H9 (cell line): ENCODE measurements at regions not wholly inside any gene's neighbourhood (a gene's known extent, or its start where the extent isn't known, plus 50 kb on each side); places are given as distances from the start of the nearest gene placed in this dataset.

Source experiments
- DNase-seq: peaks from one replicate; pipeline ENCODE4 v3.0.0-alpha.2; 2017
- H2AFZ ChIP-seq: one replicate; pipeline ENCODE4 v1.6.1; 2013; ENCODE audit warnings: mild to moderate bottlenecking, low read length, control low read depth, moderate library complexity
- H2AK5ac ChIP-seq: 2 replicates; pipeline ENCODE4 v1.6.1; 2013; ENCODE audit warnings: low read length, control low read depth, mixed read lengths; ENCODE audit not compliant: insufficient read length
- H2BK120ac ChIP-seq: one replicate; pipeline ENCODE4 v1.6.1; 2013; ENCODE audit warnings: low read depth, mild to moderate bottlenecking, low read length, control low read depth, inconsistent platforms; ENCODE audit not compliant: poor library complexity, severe bottlenecking
- H2BK12ac ChIP-seq: 2 replicates; pipeline ENCODE4 v1.6.1; 2013; ENCODE audit warnings: low read length, control low read depth, mixed read lengths, low read depth; ENCODE audit not compliant: insufficient read length
- H2BK15ac ChIP-seq: 2 replicates; pipeline ENCODE4 v1.6.1; 2013; ENCODE audit warnings: low read depth, low read length, control low read depth
- H2BK20ac ChIP-seq: one replicate; pipeline ENCODE4 v1.6.1; 2013; ENCODE audit warnings: low read depth, mild to moderate bottlenecking, low read length, control low read depth, inconsistent platforms; ENCODE audit not compliant: poor library complexity, severe bottlenecking
- H2BK5ac ChIP-seq: 2 replicates; pipeline ENCODE4 v1.6.1; 2013; ENCODE audit warnings: low read length, control low read depth, mixed read lengths; ENCODE audit not compliant: insufficient read length
- H3K14ac ChIP-seq: 2 replicates; pipeline ENCODE4 v1.6.1; 2013; ENCODE audit warnings: low read length, control low read depth; ENCODE audit not compliant: insufficient read depth
- H3K18ac ChIP-seq: 2 replicates; pipeline ENCODE4 v1.6.1; 2013; ENCODE audit warnings: low read depth, mild to moderate bottlenecking, mixed read lengths, low read length, control low read depth; ENCODE audit not compliant: insufficient read length
- H3K23ac ChIP-seq: 2 replicates; pipeline ENCODE4 v1.6.1; 2013; ENCODE audit warnings: low read length, control low read depth, mixed read lengths, low read depth; ENCODE audit not compliant: insufficient read length
- H3K23me2 ChIP-seq: 2 replicates; pipeline ENCODE4 v1.6.1; 2013; ENCODE audit warnings: low read depth, mild to moderate bottlenecking, mixed read lengths, low read length, control low read depth; ENCODE audit not compliant: insufficient read length, poor library complexity, severe bottlenecking
- H3K27ac ChIP-seq: 2 replicates; pipeline ENCODE4 v1.5.1; 2013; ENCODE audit warnings: low read length, control low read depth, mixed read lengths, low read depth; ENCODE audit not compliant: insufficient read length
- H3K27me3 ChIP-seq: 2 replicates; pipeline ENCODE4 v1.6.1; 2013; ENCODE audit warnings: low read length, control low read depth, inconsistent platforms; ENCODE audit not compliant: insufficient read depth
- H3K4ac ChIP-seq: 2 replicates; pipeline ENCODE4 v1.6.1; 2013; ENCODE audit warnings: low read depth, mild to moderate bottlenecking, control low read depth, inconsistent platforms, low read length, moderate library complexity
- H3K4me1 ChIP-seq: 2 replicates; pipeline ENCODE4 v1.6.1; 2013; ENCODE audit warnings: low read length, control low read depth, inconsistent platforms; ENCODE audit not compliant: insufficient read depth
- H3K4me2 ChIP-seq: 2 replicates; pipeline ENCODE4 v1.6.1; 2013; ENCODE audit warnings: low read length, control low read depth, mixed read lengths; ENCODE audit not compliant: insufficient read length, insufficient read depth
- H3K56ac ChIP-seq: 2 replicates; pipeline ENCODE4 v1.6.1; 2013; ENCODE audit warnings: low read depth, mild to moderate bottlenecking, mixed read lengths, low read length, control low read depth; ENCODE audit not compliant: insufficient read length
- H3K79me1 ChIP-seq: 2 replicates; pipeline ENCODE4 v1.6.1; 2013; ENCODE audit warnings: low read depth, mild to moderate bottlenecking, moderate library complexity, low read length, control low read depth, inconsistent platforms; ENCODE audit not compliant: insufficient read depth, poor library complexity, severe bottlenecking
- H3K79me2 ChIP-seq: 2 replicates; pipeline ENCODE4 v1.6.1; 2013; ENCODE audit warnings: low read length, control low read depth, inconsistent platforms; ENCODE audit not compliant: insufficient read depth
- H3K9ac ChIP-seq: 2 replicates; pipeline ENCODE4 v1.6.1; 2013; ENCODE audit warnings: low read length, control low read depth, mixed read lengths; ENCODE audit not compliant: insufficient read length; ENCODE audit errors: extremely low read depth
- H3K9me3 ChIP-seq: one replicate; pipeline ENCODE4 v1.6.1; 2013; ENCODE audit warnings: low read depth, low read length, inconsistent platforms; ENCODE audit not compliant: control insufficient read depth
- H3T11ph ChIP-seq: one replicate; pipeline ENCODE4 v1.6.1; 2013; ENCODE audit warnings: mild to moderate bottlenecking, low read length, control low read depth, inconsistent platforms
- H4K20me1 ChIP-seq: one replicate; pipeline ENCODE4 v1.6.1; 2013; ENCODE audit not compliant: control insufficient read depth, insufficient read length, insufficient read depth
- H4K5ac ChIP-seq: 2 replicates; pipeline ENCODE4 v1.6.1; 2013; ENCODE audit warnings: low read depth, mild to moderate bottlenecking, mixed read lengths, low read length, control low read depth; ENCODE audit not compliant: insufficient read length
- H4K8ac ChIP-seq: replicated peaks from 2 replicates; pipeline ENCODE4 v1.6.1; 2013; ENCODE audit warnings: low read length, control low read depth, mixed read lengths, low read depth; ENCODE audit not compliant: insufficient read length
- H4K91ac ChIP-seq: 2 replicates; pipeline ENCODE4 v1.6.1; 2013; ENCODE audit warnings: low read depth, mild to moderate bottlenecking, moderate library complexity, mixed read lengths, low read length, control low read depth; ENCODE audit not compliant: insufficient read length
- H3K27ac Mint-ChIP-seq, 3 experiments: 2 replicates in 2 of 3; 3 replicates in 1 of 3; pipeline ENCODE4 v1.8.0; 2020 to 2021; ENCODE audit warnings: mixed read lengths in 3 of 3, mild to moderate bottlenecking in 1 of 3, moderate library complexity in 1 of 3
- H3K27me3 Mint-ChIP-seq: 2 replicates; pipeline ENCODE4 v1.8.0; 2021; ENCODE audit warnings: low read depth, mild to moderate bottlenecking, moderate library complexity, mixed read lengths
- H3K36me3 Mint-ChIP-seq, 3 experiments: 2 replicates in 2 of 3; 3 replicates in 1 of 3; pipeline ENCODE4 v1.8.0; 2020 to 2021; ENCODE audit warnings: low read depth in 3 of 3, mixed read lengths in 3 of 3; ENCODE audit not compliant: insufficient read depth in 1 of 3
- H3K4me1 Mint-ChIP-seq, 2 experiments: 2 replicates each; pipeline ENCODE4 v1.8.0; 2020; ENCODE audit warnings: mixed read lengths in 2 of 2
- H3K4me3 Mint-ChIP-seq, 2 experiments: 2 replicates in 1 of 2; 3 replicates in 1 of 2; pipeline ENCODE4 v1.8.0; 2020 to 2021; ENCODE audit warnings: mild to moderate bottlenecking in 2 of 2, mixed read lengths in 2 of 2, moderate library complexity in 1 of 2
- H3K9me3 Mint-ChIP-seq, 2 experiments: 2 replicates in 1 of 2; 3 replicates in 1 of 2; pipeline ENCODE4 v1.8.0; 2020; ENCODE audit warnings: mild to moderate bottlenecking in 2 of 2, mixed read lengths in 2 of 2, moderate library complexity in 1 of 2
- WGBS: extraction: QIAGEN DNeasy Blood & Tissue Kit; methylation state at CpG from one replicate; pipeline ENCODE4 v1.1.7; 2013; ENCODE audit warnings: missing lambda C conversion rate, low lambda C conversion rate, mixed read lengths; ENCODE audit not compliant: insufficient read length; ENCODE audit errors: extremely low coverage; 5-methylcytosine and 5-hydroxymethylcytosine counted together
- TF ChIP-seq, protein P1 (sequence below): fragments of 200-600 bp; sonication (generic); conservative IDR thresholded peaks from 3 replicates; pipeline ENCODE4 v1.8.0; 2021; ENCODE audit warnings: antibody characterized with exemption, mild to moderate bottlenecking

DNA sequence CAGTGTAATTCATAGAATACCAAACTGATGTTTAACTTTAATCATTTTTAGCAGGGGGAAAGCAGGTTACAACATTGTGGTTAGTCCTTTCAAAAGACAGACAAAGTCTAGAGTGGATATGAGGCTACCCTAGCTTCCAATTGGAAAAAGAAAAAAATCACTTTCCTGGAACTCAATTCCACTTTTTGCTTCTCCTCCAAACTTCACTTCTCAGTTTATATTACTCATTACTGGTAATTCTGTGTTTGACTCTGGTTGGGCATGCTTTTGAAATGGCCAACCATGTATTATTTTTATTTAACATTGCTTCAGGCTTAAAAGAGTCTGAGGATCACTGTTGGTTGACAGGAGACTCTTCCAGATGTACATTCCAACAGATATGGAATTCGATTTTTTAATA, 84.8 kb downstream of the RAP2B start:
- no CpG with 5 or more reads among the region's 1 CpG for WGBS
- Histone ChIP-seq H3K4me1 (no peaks in the 10 kb centered on the region), H3K27me3 (no peaks in the 10 kb centered on the region), H3K9me3 (no peaks in the 10 kb centered on the region), H3K23me2 (no peaks in the 10 kb centered on the region), H3T11ph (no peak overlapping the region), H3K79me2 (no peaks in the 10 kb centered on the region), H4K20me1 (no peaks in the 10 kb centered on the region), H2BK5ac (no peak overlapping the region), H2AK5ac (no peak overlapping the region), H3K79me1 (no peaks in the 10 kb centered on the region), H3K18ac (no peak overlapping the region), H2BK12ac (no peak overlapping the region), H4K8ac (no peak overlapping the region), H3K14ac (no peak overlapping the region), H3K23ac (no peak overlapping the region), H3K27ac (no peak overlapping the region), H2BK120ac (no peak overlapping the region), H2AFZ (no peak overlapping the region), H2BK20ac (no peak overlapping the region), H3K4me2 (no peak overlapping the region), H4K91ac (no peak overlapping the region), H3K56ac (no peak overlapping the region), H3K4ac (no peak overlapping the region), H2BK15ac (no peak overlapping the region), H4K5ac (no peak overlapping the region), H3K9ac (no peak overlapping the region)
- peaks cover 0 to 8% (median 2%) of the 10 kb centered on the region in 3 experiments; a peak in 2 of 7 replicates for H3K36me3 Mint-ChIP-seq
- H3K9me3 Mint-ChIP-seq: peaks cover 4 to 8% of the 10 kb centered on the region in 2 experiments; a peak in 2 of 5 replicates
- H3K27ac Mint-ChIP-seq: no peak overlapping the region
- TF ChIP-seq, protein P1, sequence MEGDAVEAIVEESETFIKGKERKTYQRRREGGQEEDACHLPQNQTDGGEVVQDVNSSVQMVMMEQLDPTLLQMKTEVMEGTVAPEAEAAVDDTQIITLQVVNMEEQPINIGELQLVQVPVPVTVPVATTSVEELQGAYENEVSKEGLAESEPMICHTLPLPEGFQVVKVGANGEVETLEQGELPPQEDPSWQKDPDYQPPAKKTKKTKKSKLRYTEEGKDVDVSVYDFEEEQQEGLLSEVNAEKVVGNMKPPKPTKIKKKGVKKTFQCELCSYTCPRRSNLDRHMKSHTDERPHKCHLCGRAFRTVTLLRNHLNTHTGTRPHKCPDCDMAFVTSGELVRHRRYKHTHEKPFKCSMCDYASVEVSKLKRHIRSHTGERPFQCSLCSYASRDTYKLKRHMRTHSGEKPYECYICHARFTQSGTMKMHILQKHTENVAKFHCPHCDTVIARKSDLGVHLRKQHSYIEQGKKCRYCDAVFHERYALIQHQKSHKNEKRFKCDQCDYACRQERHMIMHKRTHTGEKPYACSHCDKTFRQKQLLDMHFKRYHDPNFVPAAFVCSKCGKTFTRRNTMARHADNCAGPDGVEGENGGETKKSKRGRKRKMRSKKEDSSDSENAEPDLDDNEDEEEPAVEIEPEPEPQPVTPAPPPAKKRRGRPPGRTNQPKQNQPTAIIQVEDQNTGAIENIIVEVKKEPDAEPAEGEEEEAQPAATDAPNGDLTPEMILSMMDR: no peak
- DNase-seq: no peak
- no peak overlapping the region for H3K4me3 Mint-ChIP-seq
- no peaks in the 10 kb centered on the region for H3K4me1 Mint-ChIP-seq
- no peaks in the 10 kb centered on the region for H3K27me3 Mint-ChIP-seq
